H9 (cell line): ENCODE measurements at regions not wholly inside any gene's neighbourhood (a gene's known extent, or its start where the extent isn't known, plus 50 kb on each side); places are given as distances from the start of the nearest gene placed in this dataset.

ENCODE experiments used
- DNase-seq: peaks from one replicate; pipeline ENCODE4 v3.0.0-alpha.2; 2017
- H2AFZ ChIP-seq: one replicate; pipeline ENCODE4 v1.6.1; 2013; ENCODE audit warnings: mild to moderate bottlenecking, low read length, control low read depth, moderate library complexity
- H2AK5ac ChIP-seq: 2 replicates; pipeline ENCODE4 v1.6.1; 2013; ENCODE audit warnings: low read length, control low read depth, mixed read lengths; ENCODE audit not compliant: insufficient read length
- H2BK120ac ChIP-seq: one replicate; pipeline ENCODE4 v1.6.1; 2013; ENCODE audit warnings: low read depth, mild to moderate bottlenecking, low read length, control low read depth, inconsistent platforms; ENCODE audit not compliant: poor library complexity, severe bottlenecking
- H2BK12ac ChIP-seq: 2 replicates; pipeline ENCODE4 v1.6.1; 2013; ENCODE audit warnings: low read length, control low read depth, mixed read lengths, low read depth; ENCODE audit not compliant: insufficient read length
- H2BK15ac ChIP-seq: 2 replicates; pipeline ENCODE4 v1.6.1; 2013; ENCODE audit warnings: low read depth, low read length, control low read depth
- H2BK20ac ChIP-seq: one replicate; pipeline ENCODE4 v1.6.1; 2013; ENCODE audit warnings: low read depth, mild to moderate bottlenecking, low read length, control low read depth, inconsistent platforms; ENCODE audit not compliant: poor library complexity, severe bottlenecking
- H2BK5ac ChIP-seq: 2 replicates; pipeline ENCODE4 v1.6.1; 2013; ENCODE audit warnings: low read length, control low read depth, mixed read lengths; ENCODE audit not compliant: insufficient read length
- H3K14ac ChIP-seq: 2 replicates; pipeline ENCODE4 v1.6.1; 2013; ENCODE audit warnings: low read length, control low read depth; ENCODE audit not compliant: insufficient read depth
- H3K18ac ChIP-seq: 2 replicates; pipeline ENCODE4 v1.6.1; 2013; ENCODE audit warnings: low read depth, mild to moderate bottlenecking, mixed read lengths, low read length, control low read depth; ENCODE audit not compliant: insufficient read length
- H3K23ac ChIP-seq: 2 replicates; pipeline ENCODE4 v1.6.1; 2013; ENCODE audit warnings: low read length, control low read depth, mixed read lengths, low read depth; ENCODE audit not compliant: insufficient read length
- H3K23me2 ChIP-seq: 2 replicates; pipeline ENCODE4 v1.6.1; 2013; ENCODE audit warnings: low read depth, mild to moderate bottlenecking, mixed read lengths, low read length, control low read depth; ENCODE audit not compliant: insufficient read length, poor library complexity, severe bottlenecking
- H3K27ac ChIP-seq: 2 replicates; pipeline ENCODE4 v1.5.1; 2013; ENCODE audit warnings: low read length, control low read depth, mixed read lengths, low read depth; ENCODE audit not compliant: insufficient read length
- H3K27me3 ChIP-seq: 2 replicates; pipeline ENCODE4 v1.6.1; 2013; ENCODE audit warnings: low read length, control low read depth, inconsistent platforms; ENCODE audit not compliant: insufficient read depth
- H3K4ac ChIP-seq: 2 replicates; pipeline ENCODE4 v1.6.1; 2013; ENCODE audit warnings: low read depth, mild to moderate bottlenecking, control low read depth, inconsistent platforms, low read length, moderate library complexity
- H3K4me1 ChIP-seq: 2 replicates; pipeline ENCODE4 v1.6.1; 2013; ENCODE audit warnings: low read length, control low read depth, inconsistent platforms; ENCODE audit not compliant: insufficient read depth
- H3K4me2 ChIP-seq: 2 replicates; pipeline ENCODE4 v1.6.1; 2013; ENCODE audit warnings: low read length, control low read depth, mixed read lengths; ENCODE audit not compliant: insufficient read length, insufficient read depth
- H3K56ac ChIP-seq: 2 replicates; pipeline ENCODE4 v1.6.1; 2013; ENCODE audit warnings: low read depth, mild to moderate bottlenecking, mixed read lengths, low read length, control low read depth; ENCODE audit not compliant: insufficient read length
- H3K79me1 ChIP-seq: 2 replicates; pipeline ENCODE4 v1.6.1; 2013; ENCODE audit warnings: low read depth, mild to moderate bottlenecking, moderate library complexity, low read length, control low read depth, inconsistent platforms; ENCODE audit not compliant: insufficient read depth, poor library complexity, severe bottlenecking
- H3K79me2 ChIP-seq: 2 replicates; pipeline ENCODE4 v1.6.1; 2013; ENCODE audit warnings: low read length, control low read depth, inconsistent platforms; ENCODE audit not compliant: insufficient read depth
- H3K9ac ChIP-seq: 2 replicates; pipeline ENCODE4 v1.6.1; 2013; ENCODE audit warnings: low read length, control low read depth, mixed read lengths; ENCODE audit not compliant: insufficient read length; ENCODE audit errors: extremely low read depth
- H3K9me3 ChIP-seq: one replicate; pipeline ENCODE4 v1.6.1; 2013; ENCODE audit warnings: low read depth, low read length, inconsistent platforms; ENCODE audit not compliant: control insufficient read depth
- H3T11ph ChIP-seq: one replicate; pipeline ENCODE4 v1.6.1; 2013; ENCODE audit warnings: mild to moderate bottlenecking, low read length, control low read depth, inconsistent platforms
- H4K20me1 ChIP-seq: one replicate; pipeline ENCODE4 v1.6.1; 2013; ENCODE audit not compliant: control insufficient read depth, insufficient read length, insufficient read depth
- H4K5ac ChIP-seq: 2 replicates; pipeline ENCODE4 v1.6.1; 2013; ENCODE audit warnings: low read depth, mild to moderate bottlenecking, mixed read lengths, low read length, control low read depth; ENCODE audit not compliant: insufficient read length
- H4K8ac ChIP-seq: replicated peaks from 2 replicates; pipeline ENCODE4 v1.6.1; 2013; ENCODE audit warnings: low read length, control low read depth, mixed read lengths, low read depth; ENCODE audit not compliant: insufficient read length
- H4K91ac ChIP-seq: 2 replicates; pipeline ENCODE4 v1.6.1; 2013; ENCODE audit warnings: low read depth, mild to moderate bottlenecking, moderate library complexity, mixed read lengths, low read length, control low read depth; ENCODE audit not compliant: insufficient read length
- H3K27ac Mint-ChIP-seq, 3 experiments: 2 replicates in 2 of 3; 3 replicates in 1 of 3; pipeline ENCODE4 v1.8.0; 2020 to 2021; ENCODE audit warnings: mixed read lengths in 3 of 3, mild to moderate bottlenecking in 1 of 3, moderate library complexity in 1 of 3
- H3K27me3 Mint-ChIP-seq: 2 replicates; pipeline ENCODE4 v1.8.0; 2021; ENCODE audit warnings: low read depth, mild to moderate bottlenecking, moderate library complexity, mixed read lengths
- H3K36me3 Mint-ChIP-seq, 3 experiments: 2 replicates in 2 of 3; 3 replicates in 1 of 3; pipeline ENCODE4 v1.8.0; 2020 to 2021; ENCODE audit warnings: low read depth in 3 of 3, mixed read lengths in 3 of 3; ENCODE audit not compliant: insufficient read depth in 1 of 3
- H3K4me1 Mint-ChIP-seq, 2 experiments: 2 replicates each; pipeline ENCODE4 v1.8.0; 2020; ENCODE audit warnings: mixed read lengths in 2 of 2
- H3K4me3 Mint-ChIP-seq, 2 experiments: 2 replicates in 1 of 2; 3 replicates in 1 of 2; pipeline ENCODE4 v1.8.0; 2020 to 2021; ENCODE audit warnings: mild to moderate bottlenecking in 2 of 2, mixed read lengths in 2 of 2, moderate library complexity in 1 of 2
- H3K9me3 Mint-ChIP-seq, 2 experiments: 2 replicates in 1 of 2; 3 replicates in 1 of 2; pipeline ENCODE4 v1.8.0; 2020; ENCODE audit warnings: mild to moderate bottlenecking in 2 of 2, mixed read lengths in 2 of 2, moderate library complexity in 1 of 2
- WGBS: extraction: QIAGEN DNeasy Blood & Tissue Kit; methylation state at CpG from one replicate; pipeline ENCODE4 v1.1.7; 2013; ENCODE audit warnings: missing lambda C conversion rate, low lambda C conversion rate, mixed read lengths; ENCODE audit not compliant: insufficient read length; ENCODE audit errors: extremely low coverage; 5-methylcytosine and 5-hydroxymethylcytosine counted together
- TF ChIP-seq, protein P1 (sequence below): fragments of 200-600 bp; sonication (generic); conservative IDR thresholded peaks from 3 replicates; pipeline ENCODE4 v1.8.0; 2021; ENCODE audit warnings: antibody characterized with exemption, mild to moderate bottlenecking

DNA sequence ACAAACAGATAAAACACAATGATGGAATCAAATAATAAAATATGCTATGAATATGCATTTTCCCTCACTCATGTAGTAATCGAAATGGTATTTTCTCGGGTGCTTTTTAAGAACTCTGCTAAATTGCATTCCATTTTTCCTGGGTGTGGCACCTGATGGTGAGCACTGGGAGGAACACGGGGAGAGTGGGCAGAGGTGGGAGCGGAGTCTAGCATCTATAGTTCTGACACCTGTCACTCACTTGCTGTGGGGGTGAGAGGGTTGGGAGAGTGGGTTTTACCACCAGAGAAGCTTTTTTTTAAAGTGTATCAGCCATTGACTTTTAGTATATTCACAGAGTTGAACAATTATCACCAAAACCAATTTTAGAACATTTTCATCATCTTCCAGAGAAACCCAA is 73.4 kb upstream of the PGBD5 start:
- no peak overlapping the region for H4K91ac ChIP-seq
- Mint-ChIP-seq H3K4me3 (no peak overlapping the region), H3K4me1 (peaks cover 2 to 3% of the 10 kb centered on the region in 2 experiments; a peak in 2 of 4 replicates), H3K36me3 (peaks cover 3 to 14% (median 5%) of the 10 kb centered on the region in 3 experiments; a peak in 6 of 7 replicates), H3K27ac (no peak overlapping the region), H3K27me3 (peaks cover 39% of the 10 kb centered on the region), H3K9me3 (peaks cover 17 to 20% of the 10 kb centered on the region in 2 experiments)
- no peaks in the 10 kb centered on the region for H4K20me1 ChIP-seq
- no CpG with 5 or more reads among the region's 4 CpGs for WGBS
- no peak overlapping the region for H2AK5ac ChIP-seq
- DNase-seq: no peak
- H2BK20ac ChIP-seq: no peak overlapping the region
- no peak overlapping the region for H3K23ac ChIP-seq
- H3T11ph ChIP-seq: no peak overlapping the region
- H3K18ac ChIP-seq: no peak overlapping the region
- no peak overlapping the region for H2BK5ac ChIP-seq
- H3K79me1 ChIP-seq: no peaks in the 10 kb centered on the region
- H3K4me1 ChIP-seq: no peaks in the 10 kb centered on the region
- no peaks in the 10 kb centered on the region for H3K23me2 ChIP-seq
- no peak overlapping the region for H2BK120ac ChIP-seq
- no peak overlapping the region for H3K14ac ChIP-seq
- no peak overlapping the region for H2BK12ac ChIP-seq
- H2AFZ ChIP-seq: no peak overlapping the region
- no peaks in the 10 kb centered on the region for H3K79me2 ChIP-seq
- H3K9me3 ChIP-seq: peaks cover 4% of the 10 kb centered on the region
- H3K4me2 ChIP-seq: no peak overlapping the region
- no peak overlapping the region for H3K4ac ChIP-seq
- no peak overlapping the region for H4K8ac ChIP-seq
- TF ChIP-seq, protein P1, sequence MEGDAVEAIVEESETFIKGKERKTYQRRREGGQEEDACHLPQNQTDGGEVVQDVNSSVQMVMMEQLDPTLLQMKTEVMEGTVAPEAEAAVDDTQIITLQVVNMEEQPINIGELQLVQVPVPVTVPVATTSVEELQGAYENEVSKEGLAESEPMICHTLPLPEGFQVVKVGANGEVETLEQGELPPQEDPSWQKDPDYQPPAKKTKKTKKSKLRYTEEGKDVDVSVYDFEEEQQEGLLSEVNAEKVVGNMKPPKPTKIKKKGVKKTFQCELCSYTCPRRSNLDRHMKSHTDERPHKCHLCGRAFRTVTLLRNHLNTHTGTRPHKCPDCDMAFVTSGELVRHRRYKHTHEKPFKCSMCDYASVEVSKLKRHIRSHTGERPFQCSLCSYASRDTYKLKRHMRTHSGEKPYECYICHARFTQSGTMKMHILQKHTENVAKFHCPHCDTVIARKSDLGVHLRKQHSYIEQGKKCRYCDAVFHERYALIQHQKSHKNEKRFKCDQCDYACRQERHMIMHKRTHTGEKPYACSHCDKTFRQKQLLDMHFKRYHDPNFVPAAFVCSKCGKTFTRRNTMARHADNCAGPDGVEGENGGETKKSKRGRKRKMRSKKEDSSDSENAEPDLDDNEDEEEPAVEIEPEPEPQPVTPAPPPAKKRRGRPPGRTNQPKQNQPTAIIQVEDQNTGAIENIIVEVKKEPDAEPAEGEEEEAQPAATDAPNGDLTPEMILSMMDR: no peak
- no peak overlapping the region for H3K9ac ChIP-seq
- no peaks in the 10 kb centered on the region for H3K27me3 ChIP-seq
- no peak overlapping the region for H3K27ac ChIP-seq
- H2BK15ac ChIP-seq: no peak overlapping the region
- no peak overlapping the region for H3K56ac ChIP-seq
- no peak overlapping the region for H4K5ac ChIP-seq
